Fibroblast of skin of left biceps (primary cell): ENCODE measurements at regions not wholly inside any gene's neighbourhood (a gene's known extent, or its start where the extent isn't known, plus 50 kb on each side); places are given as distances from the start of the nearest gene placed in this dataset.
"Not testable (repeated sequence)": the region's sequence is repeated elsewhere in the genome, so short reads cannot be mapped to it uniquely, and the experiment has no call there.

Experiments used
- DNase-seq, 2 experiments: peaks; one replicate each; pipeline ENCODE4 v3.0.0-alpha.2; 2013; ENCODE audit warnings: low read depth in 2 of 2

DNA sequence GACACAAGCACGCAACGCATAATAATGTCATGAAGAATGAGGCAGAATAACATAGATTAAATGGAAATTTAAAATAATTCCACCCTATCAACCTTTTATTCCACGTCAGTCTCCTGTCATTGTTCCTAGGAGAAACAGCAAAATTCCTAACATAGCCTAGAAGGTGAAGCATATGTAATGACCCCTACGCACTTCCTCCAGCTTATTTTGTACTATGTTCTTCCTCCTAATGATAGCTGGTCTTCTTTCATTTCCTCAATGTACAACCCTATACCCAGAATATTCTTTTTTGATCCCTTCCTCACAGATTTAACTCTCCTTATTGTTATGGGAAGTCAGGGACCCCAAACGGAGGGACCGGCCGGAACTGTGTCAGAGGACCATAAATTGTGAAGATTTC is 122.0 kb upstream of the CARMIL1 start:
- DNase-seq: no peak

DNA sequence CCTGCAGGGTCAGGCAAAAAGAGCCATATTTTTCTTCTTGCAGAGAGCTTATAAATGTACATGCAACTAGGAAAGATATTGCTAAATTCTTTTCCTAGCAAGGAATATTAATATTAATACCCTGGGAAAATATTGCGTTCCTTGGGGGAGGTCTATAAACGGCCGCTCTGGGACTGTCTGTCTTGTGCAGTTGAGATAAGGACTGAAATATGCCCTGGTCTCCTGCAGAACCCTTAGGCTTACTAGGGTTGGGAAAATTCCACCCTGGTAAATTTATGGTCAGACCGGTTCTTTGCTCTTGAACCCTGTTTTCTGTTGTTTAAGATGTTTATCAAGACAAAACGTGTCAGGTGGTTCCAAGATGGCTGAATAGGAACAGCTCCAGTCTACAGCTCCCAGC is 121.3 kb upstream of the CARMIL1 start:
- no peak for DNase-seq

DNA sequence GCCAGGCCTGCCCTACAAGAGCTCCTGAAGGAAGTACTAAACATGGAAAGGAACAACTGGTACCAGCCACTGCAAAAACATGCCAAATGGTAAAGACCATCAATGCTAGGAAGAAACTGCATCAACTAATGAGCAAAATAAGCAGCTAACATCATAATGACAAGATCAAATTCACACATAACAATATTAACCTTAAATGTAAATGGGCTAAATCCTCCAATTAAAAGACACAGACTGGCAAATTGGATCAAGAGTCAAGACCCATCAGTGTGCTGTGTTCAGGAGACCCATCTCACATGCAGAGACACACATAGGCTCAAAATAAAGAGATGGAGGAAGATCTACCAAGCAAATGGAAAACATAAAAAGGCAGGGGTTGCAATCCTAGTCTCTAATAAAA is 119.0 kb upstream of the CARMIL1 start:
- DNase-seq: not testable (repeated sequence)

DNA sequence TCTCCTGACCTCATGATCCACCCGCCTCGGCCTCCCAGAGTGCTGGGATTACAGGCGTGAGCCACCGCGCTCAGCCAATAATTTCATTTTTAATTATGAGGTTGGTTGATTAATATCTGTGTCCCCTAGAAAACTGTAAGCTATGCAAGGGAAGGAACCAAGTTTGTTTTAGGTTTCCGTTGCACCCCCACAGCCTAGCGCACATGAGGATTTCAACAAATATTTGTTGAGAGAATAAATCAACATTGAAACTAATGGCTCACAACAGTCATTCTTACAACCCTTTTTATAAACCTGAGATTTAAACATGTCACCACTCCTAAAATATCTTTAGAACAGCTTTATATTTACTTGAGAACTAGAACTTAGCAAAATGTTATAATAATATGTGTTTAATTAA is 114.0 kb upstream of the CARMIL1 start:
- no peak for DNase-seq

DNA sequence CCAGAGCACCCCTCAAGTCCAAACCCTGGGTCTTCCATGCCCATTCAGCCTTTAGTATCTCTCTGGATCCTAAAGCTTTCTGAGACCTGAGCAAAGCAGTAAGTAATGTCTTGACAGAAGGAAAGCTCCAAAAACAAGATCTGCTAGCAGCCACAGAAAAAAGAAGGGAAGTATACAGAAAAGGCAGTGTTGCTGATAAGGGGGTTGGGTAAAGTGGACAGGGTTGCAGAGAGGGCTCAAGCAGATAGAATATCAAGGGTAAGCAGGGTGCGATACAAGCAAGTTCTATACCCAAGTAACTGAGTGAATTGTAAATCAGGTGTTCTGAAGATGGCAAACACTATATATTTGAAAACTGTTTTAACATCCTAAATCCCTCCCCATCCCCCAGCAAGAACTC is 113.4 kb upstream of the CARMIL1 start:
- no peak for DNase-seq

DNA sequence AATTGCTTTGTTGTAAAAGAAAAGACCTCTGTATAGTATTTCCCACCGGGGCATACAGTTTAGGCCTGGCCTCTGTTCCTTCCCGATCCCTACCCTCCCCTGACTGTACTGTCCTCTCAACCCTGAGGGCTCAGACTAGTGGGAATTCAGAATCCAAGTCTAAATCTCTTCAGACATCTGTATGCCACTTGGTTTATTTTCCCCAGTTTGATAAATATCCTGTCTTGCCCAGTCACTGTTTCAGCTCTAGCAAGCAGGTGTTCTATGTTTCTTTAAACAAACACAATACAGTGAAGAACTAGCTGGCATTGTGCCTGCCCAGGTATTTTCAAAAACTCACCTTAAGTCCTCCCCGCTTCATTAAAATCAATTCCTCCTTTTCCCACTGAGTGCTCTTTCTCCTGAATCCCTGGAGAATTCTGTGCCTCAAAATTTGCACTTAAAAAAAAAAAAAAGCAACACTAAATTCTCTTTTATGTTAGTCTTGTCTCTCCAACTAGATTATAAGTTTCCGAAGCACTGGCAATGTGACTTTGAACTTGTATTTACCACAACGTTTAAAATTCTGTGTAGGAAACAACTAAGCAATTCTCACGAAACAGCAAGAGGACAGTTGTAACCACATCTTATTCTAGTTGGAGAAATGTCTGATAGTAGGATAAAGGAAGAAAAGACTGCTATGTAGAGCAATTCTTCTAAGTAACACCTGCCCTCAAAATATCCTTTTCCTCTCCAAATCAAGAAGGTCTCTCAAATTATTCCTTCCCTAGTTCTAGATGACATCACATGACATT is 112.0 kb upstream of the CARMIL1 start:
- no peak for DNase-seq

DNA sequence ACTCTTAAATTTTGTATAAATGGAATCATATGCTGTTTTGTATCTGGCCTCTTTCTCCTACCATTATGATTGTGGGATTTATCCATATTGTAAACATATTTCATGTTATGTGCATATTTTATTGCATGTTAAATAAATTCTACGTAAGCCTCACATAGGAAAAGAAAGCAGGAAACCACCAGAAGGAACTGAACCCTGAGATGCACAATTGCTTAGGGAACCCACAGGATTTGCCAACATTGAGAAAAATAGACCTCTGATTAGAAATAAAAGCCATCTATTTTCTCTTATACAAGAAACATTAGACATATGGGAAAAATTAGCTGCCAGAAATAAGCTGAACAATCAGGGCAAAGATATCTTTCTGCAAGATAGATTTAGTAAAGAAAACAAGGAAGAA is 111.2 kb upstream of the CARMIL1 start:
- DNase-seq: no peak

DNA sequence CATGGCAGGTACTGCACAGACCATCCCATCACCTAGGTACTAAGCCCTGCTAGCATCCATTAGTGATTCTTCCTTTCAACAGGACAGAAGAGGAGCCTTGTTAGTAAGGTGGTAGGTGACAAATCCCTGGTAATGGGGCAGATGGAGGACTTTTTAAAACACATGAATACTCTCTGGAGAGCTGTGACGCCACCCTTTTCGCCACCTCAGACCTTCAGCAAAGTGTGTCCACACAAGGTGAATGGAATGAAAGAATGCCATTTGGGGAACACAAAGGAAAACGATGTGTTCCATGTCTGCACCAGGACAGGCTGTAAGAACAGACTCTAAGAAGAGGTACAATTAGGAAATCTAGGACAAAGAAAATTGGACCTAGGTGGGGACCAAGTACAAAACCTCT is 110.5 kb upstream of the CARMIL1 start:
- DNase-seq: no peak

DNA sequence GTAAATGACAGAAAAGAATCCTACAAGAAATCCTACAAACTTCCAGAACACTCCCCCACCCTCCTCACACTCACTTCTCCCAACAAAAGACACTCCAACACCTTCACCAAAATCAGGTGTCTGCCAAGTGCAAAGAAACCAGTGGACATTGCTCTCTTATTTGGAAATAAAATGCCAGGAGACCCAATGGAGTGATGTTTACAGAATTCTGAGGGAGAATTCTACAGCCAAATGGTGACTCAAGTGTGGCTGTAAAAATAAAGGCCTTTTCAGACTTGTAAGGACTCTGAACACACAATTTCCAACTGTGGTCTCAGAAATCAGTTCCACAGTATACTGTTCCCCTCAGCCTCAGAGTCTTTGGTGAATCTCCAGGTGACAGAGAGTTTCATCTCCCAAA is 109.6 kb upstream of the CARMIL1 start:
- no peak for DNase-seq

DNA sequence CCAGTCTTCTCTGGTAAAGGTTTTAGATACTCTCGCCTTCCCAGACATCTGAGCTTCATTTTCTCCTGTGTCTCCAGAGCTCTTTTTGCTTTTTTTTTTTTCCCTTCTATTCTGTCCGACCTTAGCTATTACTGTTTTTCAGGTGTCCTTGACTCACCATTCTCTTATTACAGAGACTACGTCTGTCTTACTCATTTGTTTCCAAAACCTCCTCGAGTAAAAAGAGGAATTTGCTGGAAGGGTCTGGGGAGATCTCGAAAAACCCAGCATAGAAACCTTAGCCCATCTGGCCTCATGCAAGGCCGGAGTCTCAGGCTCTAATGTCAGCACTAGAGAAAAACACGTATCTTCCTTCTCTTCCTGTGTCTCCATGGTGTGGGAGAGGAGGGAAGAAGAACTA is 109.2 kb upstream of the CARMIL1 start:
- DNase-seq: no peak

DNA sequence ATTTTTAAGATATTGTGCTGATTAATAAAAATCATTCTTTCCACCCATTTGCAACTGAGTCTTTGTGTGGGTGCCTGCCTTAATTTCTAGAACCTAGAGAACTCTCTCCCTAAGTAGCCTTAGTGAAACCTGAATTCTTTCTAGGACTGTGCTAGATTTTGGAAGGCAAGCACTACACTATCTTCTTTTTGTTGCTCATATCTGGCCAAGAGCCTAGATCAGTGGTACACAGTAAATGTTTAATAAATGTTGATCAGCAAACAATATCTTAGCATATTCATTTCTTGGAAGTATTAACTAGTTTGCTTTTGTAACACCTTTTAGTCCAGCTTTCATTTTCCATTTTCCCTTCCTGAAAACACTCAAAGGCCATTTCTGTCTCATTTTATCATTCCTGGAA is 108.5 kb upstream of the CARMIL1 start:
- no peak for DNase-seq

DNA sequence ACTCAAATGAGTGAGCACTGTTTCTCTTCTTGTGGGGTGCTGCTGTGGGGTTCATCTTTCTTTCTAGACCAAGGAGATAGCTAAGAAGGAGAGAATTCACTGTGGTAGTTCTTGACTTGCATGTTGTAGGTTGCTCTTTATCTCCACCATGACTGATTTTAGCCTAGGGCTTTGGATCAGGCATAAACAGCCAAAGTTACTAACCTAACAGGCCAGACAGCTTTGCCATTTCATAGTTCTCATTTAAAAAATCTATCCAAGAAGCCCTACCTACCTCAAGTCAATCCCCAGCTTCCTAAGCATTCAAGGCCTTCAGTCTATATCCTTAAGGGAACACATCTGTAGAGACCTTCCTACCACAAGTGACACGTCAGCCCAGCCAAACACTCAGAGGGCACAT is 107.9 kb upstream of the CARMIL1 start:
- DNase-seq: no peak

DNA sequence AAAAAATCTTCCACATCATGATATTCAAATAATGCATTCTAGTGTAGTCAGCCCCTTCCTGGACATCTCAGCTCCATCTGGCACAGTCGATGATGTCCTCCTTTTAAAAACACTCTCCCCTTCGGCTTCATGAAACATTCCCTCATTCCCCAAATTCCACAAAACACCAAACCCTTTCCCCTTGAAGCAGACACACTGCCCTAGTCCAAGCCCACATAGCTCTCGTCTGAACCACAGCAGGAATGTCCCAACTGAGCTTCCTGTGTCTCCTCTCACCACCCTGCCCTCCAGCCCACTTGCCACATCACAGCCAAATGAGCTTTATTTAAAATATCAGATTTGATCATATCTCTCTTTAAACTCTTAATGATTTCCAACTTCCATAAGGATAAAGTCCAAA is 106.4 kb upstream of the CARMIL1 start:
- peak; percentile 96 for DNase-seq

DNA sequence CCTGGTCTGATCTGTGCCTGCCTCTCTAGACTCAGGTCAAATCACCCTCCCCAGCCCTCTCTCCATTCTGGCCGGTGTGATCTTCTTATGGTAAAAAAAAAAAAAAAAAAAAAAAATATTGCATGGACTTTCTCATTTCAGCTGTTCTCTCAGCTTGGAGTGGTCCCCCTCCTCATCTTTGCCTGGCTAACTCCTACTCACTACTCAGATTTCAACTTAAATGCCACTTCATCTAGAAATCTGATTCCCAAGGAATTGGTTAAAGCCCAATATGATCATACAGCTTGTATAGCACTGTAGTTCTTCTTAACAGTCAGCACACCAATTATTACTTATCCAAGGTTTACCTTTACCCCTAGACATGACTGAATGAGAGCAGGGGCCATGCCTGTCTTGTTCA is 105.9 kb upstream of the CARMIL1 start:
- no peak for DNase-seq

DNA sequence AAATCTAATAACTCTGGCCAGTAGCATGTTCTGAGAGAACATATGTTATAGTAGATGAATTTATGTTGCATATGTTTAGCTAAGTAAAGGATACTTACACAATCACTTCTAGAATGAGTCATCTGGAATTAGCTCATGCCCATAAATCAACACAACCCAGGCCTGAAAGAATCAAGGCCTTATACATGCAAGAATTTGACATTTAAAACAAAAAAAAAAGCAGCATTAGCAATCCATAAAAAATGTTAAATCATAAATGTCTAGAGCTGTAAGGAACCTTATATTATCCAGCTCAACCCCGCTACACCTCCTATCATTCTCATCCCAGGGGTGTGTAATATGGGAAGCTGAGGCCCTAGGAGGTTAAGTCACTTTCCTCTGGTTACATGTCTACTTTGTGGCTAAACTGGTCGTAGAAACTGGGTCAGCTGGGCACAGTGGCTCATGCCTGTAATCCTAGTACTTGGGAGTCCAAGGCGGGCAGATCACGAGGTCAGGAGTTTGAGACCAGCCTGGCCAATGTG is 105.2 kb upstream of the CARMIL1 start:
- peak; percentile 97 to 98 for DNase-seq

DNA sequence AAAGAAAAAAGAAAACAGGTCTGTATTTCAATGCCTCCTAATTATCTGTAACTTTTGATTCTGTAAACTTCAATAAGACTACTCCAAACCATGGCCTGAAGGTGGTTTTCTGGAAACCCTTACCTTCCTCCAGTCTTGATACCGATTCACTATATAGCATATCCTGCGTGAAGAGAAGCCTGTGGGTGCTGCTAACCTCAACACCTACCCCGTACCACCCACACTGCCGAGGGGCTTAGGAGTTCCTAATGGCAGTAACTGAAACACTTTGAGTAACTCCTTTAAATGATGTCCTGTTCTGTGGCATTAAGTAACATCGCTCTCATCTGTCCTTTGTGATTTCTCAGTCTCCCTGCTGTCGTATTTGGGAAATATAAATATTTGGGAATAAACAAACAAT is 104.5 kb upstream of the CARMIL1 start:
- DNase-seq: no peak

DNA sequence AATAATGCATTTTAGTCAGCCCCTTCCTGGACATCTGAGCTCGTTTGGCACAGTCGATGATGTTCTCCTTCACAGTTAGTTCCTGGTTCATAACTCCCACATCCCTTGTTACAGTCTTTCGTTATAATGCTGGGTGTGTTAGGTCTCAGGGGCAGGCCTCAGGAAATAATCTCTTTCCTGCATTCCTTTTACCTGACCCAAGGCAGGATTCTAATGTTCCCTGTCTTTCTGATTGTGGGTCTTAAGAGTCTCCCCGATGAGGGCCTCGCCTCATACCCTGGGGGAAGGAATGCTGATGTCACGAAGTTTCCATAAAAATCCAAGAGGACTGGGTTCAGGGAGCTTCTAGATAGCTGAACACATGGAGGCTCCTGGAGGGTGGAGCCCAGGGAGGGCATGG is 104.0 kb upstream of the CARMIL1 start:
- no peak for DNase-seq

DNA sequence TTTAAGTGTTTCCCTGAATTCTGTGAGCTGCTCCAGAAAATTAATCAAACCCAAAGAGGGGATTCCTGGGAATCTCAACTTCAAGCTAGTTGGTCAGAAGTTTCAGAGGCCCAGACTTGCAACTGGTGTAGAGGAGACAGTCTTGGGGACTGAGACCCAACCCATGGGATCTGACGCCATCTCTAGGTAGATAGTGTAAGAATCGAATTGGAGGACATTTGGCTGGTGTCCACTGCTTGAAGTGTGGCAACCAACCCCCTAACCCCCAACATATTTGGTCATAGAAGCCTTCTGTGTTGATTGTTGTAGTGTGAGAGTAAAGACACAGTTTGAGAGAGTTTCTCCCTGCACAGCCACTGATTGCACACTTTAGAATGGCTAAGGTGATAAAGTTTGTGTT is 103.5 kb upstream of the CARMIL1 start:
- no peak for DNase-seq

DNA sequence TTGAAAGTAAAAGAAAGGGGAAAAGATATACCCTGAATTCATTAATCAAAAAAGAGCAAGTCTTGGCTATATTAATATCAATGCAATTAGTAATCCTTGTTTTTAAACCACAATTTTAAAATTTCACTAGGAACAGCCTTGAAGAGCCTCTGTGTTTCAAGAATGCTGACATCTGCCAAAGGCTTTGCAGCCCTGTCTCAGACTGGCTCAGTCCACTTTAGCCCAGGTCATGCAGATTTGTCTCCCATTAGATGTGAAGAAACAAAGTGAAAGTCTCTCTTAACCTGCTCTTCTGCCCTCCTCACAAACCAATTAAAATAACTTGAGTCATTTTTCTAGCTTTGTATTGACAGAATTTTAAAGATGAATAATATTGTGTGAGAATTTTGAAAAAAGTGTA is 102.7 kb upstream of the CARMIL1 start:
- DNase-seq: no peak

DNA sequence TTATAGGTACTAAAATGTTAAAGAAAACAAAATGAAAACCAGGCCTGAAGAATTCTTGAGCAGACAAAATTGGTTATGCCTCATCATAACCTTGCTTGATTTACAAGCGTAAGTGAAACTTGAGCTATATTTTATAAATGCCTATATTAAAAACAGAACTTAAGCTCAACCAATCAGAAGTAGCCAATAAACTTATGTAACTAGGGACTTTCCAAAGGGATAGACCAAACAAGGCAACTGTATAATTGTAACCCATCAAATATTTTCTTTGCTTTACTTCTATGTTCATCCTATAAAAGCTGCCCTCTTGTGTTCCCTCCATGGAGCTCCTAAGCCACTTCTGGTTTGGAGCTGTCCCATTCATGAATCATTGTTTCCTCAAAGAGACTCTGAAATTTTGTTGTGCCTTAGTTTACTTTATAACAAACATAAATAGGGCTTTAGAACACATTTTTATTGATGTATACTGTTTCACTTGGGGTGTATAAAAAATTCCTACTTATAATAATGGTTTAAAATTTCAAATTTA is 101.6 kb upstream of the CARMIL1 start:
- no peak for DNase-seq

DNA sequence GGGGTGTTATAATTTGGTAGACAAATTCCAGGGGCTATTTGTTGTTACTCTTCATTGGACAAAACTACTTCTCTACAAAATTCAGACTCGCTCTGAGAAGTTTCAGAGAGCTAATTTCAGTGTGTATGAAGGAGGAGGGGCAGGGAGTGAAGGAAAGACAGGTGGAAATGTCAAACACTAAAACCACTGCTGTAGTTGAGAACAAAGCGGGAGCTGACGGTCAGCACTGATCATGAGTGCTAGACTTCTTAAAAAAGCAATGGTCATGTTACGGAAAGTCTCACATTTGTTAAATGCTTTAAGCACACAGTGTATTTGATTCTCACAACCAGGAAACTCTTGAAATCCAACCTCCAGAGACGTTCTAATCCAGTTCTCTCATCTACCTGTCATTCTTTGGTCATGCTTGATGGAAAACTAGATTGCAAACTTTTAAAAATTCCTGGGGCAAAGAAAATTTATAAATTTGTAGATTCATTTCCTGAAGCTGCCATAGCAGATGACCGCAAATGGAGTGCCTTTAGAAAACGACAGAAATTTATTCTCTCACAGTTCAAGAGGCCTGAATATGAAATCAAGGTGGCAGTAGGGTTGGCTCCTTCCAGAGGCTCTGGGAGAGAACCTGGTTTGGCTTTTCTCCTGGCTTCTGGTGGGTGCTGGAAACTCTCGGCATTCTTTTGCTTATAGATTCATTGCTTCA is 100.7 kb upstream of the CARMIL1 start:
- DNase-seq: no peak

DNA sequence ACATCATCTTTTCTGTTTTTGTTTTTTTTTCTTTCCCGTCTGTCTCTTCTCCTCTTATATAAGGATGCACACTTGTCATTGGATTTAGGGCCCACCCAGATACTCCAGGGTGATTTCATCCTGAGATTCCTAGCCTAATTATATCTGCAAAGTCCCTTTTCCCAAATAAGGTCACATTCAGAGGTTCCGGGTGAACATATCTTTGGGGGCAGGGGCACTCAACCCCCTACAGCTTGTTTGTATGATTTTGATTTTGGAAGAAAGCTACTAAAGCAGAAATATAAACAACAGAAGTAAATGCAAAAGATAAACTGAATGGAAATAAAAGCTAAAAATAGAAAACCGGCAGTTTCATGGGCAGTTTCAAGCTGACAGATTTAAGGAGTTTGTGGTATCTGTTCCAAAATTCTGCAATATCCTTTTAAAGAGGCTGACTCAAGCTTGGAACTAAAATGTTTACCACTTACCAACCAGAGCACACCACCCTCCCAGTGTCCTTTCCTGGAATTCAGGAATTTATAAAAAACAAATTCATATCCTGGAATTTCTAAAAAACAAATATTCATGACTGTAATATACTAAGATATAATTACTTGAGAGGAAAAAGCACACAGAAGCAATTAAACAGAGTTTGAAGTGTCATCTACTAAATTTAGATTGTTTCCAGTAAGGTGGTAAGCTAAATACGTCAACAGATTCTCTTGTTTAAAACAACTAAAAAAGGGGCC is 100.0 kb upstream of the CARMIL1 start:
- peak; percentile 53 to 65 for DNase-seq
